NAMALWA (cell line): ENCODE measurements at regions not wholly inside any gene's neighbourhood (a gene's known extent, or its start where the extent isn't known, plus 50 kb on each side); places are given as distances from the start of the nearest gene placed in this dataset.
"Not testable (repeated sequence)": the region's sequence is repeated elsewhere in the genome, so short reads cannot be mapped to it uniquely, and the experiment has no call there.

ENCODE experiments used
- DNase-seq: peaks from one replicate; pipeline ENCODE4 v3.0.0-alpha.2; 2015; ENCODE audit warnings: low spot score

DNA sequence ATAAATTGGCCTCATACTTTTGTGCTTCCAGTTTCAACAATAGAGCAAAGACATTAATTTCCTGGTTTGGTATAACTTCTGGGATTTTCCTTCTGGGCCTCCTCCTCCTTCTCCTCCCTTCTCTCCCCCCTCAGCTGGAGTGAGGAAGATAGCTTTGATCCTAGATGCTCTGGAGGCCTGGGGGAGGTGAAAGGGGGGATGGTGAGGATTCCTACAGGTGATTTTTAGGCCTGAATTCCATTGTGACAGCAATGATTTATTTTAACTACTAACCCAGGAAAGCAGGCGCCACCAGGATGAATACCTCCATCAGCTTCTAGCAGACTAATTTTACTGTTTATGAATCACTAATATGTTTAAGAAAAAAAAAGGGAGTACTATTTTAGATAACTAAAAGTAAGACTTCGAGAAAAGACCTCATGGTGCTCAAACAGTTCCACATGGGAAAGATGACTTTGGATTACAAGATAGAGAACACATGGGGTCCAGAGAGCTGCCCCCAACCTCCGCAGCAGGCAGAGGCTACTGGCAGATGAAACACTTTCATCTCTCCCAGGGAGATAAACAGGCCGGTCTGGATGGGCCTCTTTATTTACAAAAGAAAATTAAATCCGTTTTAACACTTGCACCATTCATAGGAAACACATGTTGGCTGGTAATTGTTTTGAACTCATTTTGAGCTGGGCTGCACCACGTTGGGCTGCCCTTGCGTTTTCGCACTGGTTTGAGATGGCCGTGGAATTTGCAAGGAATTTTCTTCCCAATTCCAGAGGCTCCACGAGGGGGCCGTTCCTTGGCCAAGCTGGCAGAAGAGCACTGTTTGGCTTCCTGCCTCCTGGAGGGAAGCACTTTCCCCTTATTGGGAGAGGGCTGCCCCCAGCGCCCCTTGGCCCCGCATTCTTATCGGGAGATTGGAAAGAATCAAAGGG lies 125.1 kb upstream of the STX18 start:
- no peak for DNase-seq

DNA sequence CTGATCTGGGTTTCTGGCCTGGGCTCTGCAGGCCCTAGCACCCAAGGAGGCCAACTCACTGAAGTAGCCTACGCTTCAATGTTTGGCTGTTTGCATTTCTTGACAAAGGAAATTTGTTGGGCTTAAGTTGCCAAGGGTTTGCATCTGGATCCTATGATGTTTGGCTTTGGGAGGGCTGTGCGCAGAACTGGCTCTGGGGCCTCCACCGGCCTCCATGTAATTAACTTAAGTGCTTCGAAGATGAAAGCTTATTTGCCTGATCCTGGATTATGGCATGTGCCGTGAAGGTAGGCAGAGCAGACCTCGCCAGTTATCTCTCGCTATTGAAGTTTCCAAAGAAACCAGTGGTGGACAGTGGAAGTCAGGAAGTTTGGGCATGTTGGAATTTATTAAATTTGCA lies 124.3 kb upstream of the STX18 start:
- no peak for DNase-seq

DNA sequence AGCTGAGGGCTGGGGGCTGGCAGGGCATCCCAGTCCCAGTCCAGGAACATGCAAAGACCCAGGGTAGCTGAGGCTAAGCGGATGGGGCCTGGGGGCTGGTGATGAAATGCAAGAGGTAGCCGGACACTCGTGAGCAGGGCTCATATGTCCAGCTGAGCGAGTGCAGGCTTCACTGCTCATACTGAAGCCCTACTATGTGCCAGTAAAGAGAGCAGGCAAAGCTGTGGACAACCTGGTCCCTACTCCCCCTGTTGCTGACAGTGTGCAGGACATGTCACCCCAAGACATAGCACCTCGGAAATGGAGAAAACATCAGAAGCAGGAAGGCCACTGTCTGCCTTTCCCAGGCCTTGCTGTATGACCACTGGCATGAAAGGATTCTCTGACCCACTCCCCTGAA lies 122.4 kb upstream of the STX18 start:
- DNase-seq, result no peak

DNA sequence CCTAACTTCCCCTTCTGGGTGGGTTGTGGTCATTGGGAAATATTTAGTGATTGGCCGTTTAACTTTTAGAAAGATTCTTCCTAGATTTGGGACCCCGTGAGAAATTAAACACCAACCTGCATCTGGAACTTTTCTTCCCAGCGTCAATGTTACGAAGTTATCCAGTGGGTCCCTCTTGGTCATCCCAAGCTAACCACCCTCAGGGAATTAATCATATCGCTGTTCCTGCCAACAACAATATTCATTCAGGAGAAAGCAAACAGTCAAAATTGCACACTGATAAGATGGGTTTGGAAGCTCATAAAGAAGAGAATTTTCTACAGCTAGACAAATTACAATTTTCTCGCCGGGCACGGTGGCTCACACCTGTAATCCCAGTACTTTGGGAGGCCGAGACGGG lies 121.2 kb upstream of the STX18 start:
- no peak for DNase-seq

DNA sequence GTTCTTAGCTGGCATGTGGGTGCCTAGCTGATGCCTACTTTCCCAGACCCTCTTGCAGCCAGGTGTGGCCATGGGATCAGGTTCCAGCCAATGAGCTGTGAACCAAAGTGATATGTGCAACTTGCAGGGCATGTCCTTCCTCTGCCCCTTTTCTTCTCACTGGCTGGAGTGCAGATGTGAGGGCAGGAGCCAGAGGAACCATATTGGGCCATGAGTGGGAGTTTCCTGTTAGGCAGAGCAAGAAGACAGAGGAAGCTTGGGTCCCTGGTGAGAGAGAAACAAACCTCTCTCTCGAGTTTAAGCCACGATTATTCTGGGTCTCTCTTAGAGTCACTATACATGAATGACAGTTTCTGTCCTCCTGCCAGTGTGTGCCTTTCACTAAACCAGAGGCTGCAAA lies 120.4 kb upstream of the STX18 start:
- DNase-seq, result no peak

DNA sequence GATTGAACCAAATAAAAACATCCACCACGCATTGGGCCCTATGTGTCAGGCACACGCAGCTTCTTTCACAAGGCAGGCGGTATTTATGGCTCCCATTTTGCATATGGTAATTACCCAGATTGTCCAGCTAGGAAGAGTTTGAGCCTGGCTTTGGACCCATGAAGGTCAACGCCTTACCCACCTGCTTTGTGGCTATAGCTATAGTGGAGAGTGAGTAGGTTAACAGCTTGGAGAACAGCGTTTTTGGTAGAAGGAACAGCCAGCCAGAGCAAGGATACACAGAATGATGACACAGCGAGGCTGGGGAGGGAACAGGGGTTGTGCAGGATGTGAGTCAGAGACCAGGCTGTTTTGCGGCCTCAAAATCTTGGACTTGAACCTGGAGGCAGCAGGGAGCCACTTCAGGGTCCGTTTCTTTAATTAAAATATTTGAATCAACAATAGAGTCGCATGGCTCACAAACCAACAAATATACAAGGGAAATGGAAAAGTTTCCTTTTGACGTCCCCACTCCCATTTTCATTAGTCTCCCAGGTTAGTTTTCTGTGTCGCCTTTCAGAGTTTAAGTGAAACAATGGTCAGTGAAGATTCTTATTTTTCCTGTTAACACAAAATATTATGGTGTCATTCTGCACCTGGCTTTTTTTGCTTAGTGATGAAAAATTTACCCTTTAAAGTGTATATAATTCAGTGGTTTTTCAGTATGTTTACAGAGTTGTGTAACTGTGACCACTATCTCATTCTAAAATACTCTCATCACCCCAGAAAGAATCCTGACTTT lies 118.2 kb upstream of the STX18 start:
- DNase-seq, result no peak

DNA sequence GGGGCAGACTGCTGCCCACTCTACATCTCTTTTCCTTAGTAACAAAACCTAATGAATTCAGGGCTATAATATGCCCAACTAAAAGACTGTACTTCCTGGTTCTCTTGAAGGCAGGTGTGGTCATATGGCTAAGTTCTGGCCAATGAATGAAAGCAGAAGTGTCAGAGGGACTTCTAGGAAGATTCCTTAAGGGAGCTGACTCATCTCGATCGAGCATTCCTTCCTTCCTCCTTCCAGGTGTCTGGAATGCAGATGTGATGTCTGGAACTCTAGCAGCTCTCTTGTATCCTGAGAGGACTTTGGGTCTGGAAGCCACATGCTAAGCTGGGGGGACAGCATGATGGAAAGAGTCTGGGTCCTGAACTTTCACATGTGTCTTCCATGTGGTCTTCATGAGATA lies 116.2 kb upstream of the STX18 start:
- DNase-seq, result no peak

DNA sequence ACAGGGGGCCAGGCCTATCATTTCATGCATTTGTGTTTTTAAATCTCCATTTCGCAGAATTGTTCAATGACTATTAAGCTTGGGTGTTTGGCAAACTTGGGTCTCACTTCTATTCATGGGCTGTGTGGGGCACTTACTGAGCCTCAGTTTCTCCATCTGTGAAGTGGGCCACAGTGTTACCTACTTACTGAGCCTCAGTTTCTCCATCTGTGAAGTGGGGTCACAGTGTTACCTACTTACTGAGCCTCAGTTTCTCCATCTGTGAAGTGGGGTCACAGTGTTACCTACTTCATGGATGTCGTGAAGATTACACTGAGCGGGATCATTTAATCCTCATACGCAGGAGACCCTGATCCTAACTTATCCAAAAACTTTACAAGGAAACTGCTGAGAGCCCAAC lies 115.1 kb upstream of the STX18 start:
- no peak for DNase-seq

DNA sequence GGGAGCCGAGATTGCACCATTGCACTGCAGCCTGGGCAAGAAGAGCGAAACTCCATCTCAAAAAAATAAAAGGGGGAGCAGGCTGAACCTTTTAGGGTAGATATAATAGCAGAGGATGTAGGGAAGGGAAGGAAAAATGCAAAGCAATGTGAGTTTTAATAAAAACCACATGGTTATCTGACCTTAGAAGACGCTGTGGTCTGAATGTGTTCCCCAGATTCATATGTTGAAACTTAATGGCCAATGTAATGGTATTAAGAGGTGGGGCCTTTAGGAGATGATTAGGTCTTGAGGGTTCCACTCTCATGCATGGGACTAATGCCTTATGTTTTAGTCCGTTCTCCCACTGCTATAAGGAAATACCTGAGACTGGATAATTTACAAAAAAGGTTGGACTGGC lies 114.1 kb upstream of the STX18 start:
- no peak for DNase-seq

DNA sequence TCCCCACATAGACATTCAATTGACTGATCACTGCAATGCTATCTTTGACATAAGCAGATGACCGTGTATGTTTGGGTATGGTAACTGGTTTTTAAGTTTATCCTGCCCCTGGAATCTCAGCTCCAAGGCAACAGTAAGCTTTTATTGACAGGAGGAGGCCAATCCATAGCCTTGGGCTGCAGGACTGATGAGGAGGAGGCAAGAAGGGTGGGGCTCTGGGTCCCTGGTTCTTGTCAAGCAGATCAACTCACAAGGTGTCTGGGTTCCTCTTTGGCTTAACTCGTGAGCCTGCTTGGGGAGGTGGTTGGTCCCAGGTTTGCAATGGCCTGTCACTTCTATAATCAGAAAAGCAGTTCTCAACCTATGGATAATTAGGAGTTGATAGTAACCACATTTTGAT lies 113.2 kb upstream of the STX18 start:
- no peak for DNase-seq

DNA sequence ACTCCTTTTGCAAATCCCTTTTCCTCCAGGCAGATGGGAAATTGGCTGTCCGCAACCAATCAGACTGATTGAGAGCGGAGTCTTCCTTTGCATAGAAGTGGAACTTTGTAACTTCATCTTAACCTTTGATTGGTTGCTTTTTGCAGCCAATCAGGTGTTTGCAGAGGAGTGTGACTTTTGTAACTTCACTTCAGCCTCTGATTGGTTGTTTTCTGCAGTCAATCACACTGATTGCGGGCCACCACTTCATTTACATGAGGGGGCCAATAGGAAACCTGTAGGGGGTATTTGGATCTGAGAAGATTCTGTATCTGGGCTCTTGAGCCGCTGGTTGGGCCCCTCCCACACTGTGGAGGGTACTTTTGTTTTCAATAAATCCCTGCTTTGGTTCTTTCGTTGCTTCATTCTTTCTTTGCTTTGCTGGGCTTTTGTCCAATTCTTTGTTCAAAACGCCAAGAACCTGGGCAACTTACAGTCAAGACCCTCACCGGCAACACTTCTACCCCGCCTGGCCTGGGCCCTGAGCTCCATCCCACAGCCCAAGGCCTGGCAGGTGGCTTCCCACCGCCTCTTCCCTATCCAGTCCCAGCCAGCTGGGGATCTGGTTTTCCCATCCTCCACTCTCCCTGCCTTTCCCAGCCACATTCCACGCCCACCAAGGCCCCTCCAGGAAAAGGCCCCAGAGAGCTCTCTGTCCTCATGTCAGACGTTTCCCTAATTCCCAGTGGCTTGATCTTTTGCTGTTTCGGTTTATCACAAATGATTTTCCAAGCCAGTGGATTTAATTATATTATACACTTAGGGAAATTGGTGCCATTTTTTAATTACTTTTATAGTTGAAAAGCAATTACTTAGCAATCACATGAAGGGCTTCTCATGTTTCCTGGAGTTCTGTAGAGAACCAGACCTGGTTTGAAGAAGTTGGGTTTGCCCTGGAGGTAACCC lies 110.2 kb upstream of the STX18 start:
- DNase-seq, result peak; percentile 21

DNA sequence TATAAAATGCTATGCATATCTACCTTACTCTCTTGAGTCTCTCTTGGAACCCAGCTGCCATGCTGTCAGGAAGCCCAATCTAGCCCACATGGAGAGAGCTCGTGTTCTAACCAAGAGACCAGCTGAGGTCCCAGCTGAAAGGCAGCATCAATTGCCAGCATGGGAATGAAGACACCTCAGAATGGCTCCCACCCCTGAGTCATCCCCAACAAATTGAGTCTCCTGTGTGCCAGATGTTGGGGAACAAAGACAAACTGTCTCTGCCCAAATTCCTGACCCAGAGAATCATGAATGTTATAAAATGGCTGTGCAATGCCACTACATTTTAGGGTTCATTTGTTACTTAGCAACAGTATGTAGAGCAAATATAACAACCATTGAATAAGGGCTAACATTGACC lies 105.2 kb upstream of the STX18 start:
- no peak for DNase-seq

DNA sequence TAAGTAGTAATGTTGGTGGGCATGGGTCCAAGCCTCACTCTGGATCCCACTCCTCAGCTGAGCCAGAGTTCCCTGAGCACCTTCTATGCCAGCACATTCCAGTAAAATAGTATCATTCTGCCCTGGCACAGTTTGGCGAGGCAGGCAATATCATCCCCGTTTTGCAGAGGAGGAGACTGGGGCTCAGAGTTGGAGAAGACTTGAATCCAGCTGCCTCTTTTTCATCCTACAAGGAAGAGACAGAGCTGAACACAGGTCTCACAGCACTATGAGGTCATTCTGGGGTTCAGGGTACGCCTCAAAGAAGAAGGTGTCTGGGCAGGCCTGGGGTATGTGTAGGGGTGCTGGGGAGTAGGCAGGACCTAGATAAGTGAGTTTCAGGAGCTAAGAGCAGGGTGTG lies 103.9 kb upstream of the STX18 start:
- DNase-seq, result no peak

DNA sequence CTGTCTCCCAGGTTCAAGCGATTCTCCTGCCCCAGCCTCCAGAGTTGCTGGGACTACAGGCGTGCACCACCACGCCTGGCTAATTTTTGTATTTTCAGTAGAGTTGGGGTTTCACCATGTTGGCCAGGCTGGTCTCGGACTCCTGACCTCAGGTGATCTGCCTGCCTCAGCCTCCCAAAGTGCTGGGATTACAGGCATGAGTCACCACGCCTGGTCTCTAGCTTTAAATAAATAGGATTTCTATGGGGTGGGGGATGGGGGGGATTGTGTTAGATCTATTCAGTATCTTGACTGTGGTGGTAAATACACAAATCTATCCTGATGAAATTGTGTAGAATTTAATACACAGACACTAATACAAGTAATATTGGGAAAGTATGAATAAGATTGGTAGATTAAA lies 102.4 kb upstream of the STX18 start:
- not testable (repeated sequence) for DNase-seq

DNA sequence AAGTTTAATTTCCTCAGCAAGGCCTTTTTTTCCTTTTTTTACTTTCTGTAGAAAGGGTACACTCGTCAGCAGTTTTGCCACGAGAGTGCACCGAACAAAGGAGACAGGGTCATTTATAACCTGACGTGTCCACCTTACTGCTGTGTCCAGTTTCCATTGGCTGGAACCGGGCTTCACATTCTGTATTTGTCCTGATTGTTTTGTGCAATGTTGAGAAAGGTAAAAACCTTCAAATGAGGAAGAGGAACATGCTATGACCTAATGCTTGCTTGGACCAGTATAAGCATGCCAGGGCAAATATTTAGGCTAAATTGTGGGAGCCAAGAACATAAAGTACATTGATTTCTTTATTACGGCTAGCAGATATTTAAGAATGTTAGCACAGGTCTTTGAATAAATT lies 101.9 kb upstream of the STX18 start:
- DNase-seq, result not testable (repeated sequence)

DNA sequence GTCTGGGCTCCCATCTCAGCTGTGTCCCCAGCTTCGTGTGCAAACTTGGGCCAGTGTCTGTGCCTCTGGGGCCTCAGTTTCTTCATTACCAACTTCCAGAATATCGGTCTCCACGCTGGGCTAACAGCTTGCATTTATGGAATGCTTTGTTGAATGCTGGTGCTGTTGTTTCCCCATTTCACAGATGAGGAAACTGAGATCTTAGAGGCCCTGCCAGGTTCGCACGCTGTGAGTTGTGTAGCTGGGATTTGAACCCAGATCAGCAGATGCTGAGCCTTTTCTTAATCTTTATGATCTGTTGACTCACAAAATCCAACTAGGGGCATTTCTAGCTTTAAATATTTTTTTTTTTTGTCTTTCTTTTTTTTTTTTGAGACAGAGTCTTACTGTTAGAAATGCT lies 101.5 kb upstream of the STX18 start:
- no peak for DNase-seq

DNA sequence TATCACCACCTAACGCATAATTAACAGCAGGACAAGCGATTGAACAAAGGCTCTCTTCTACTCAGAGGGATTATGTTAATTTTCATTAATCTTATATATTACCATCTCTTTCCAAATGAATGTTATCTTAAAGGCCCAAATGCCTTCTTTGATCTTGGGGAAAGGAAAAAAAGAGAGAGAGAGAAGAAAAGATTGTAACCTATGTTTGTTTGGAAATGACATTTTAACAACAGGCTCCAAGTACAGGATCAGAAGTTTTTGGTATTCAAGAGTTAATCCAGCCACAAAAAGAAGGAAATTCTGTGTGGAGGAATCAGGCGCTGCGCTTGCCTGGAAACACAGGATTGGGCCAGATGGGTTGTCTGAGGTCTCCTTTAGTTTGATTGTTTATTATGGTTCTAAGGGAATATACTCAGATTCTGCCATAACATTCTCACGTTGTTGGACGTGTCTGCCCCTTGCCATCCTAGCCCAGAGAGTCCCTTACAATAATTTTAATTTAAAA lies 100.7 kb upstream of the STX18 start:
- DNase-seq, result no peak

DNA sequence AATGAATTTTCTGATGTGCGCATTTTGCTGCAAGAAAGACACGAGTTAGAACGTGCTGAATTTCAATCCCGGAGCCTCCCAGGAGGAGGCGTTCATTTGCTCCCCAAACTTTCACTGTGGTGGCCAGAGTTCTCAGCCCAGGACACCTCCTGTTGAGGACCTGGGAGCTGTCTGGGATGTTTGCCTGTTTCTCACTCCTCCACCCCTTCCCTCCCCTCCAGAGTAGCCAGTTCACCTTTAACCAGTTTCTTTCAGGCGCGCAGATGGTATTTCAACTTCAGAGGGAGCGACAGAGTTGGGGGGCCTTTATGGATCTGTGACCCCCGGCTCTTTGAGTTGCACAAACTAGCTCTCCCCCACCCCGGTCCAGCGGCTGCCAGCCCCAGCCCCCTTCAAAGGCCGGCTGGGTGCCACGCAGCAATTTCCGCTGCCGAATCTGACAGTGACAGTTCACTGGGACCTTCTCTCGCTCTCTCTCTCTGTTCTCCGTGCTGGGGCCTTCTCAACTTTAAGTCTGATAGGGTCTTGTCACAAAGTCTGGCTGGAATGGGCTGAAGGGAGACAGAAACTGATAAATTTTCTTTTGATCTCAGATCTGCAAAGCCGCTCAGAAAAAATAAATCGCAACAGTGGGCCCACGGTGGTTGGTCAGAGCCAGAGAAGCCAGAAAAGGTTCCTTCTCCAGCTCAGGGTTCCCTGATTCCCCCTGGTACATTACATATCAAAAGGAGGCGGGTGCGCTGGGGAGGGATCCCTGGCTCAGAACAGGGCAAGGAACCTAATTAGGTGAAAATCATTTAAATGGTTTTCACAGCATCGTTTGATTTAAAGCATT lies 100.0 kb upstream of the STX18 start:
- no peak for DNase-seq

DNA sequence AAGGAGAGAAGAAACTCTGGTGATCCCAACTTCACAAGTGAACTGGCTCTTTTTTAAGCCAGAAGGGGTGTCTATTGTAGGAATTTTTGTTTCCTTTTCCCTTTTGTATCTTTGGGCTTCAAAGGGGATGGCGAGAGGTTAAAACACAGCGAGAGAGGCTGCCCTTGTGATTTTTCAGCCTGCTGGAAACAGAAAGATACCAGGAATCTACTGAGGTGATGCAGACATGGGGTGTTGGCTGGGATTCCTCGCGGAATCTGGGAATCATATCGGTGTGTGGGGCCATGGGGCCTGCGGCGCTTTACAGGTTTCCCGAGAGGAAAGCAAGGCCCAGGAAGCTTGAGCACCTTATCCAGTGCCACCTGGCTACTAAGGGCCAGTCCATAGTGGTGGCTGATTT lies 99.4 kb upstream of the STX18 start:
- DNase-seq, result no peak

DNA sequence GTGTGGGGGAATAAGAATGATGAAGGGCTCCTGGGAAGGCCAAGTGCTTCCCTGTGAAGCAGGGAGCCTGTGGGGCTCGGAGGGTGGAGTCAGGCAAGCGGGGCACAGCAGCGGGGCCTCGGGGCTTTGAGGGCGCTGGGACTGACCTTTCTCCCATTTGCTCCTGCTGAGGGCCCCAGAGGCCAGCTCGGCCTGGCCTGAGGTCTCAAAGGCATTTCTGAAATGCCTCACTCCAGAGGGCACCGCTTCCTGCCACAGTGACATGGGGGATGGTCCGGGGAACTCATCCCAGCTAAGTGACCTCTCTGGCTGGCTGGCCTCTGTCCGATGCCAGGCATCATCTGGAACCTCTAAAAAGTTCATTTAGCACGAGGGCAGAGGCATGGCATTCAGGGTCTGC lies 98.8 kb upstream of the STX18 start:
- no peak for DNase-seq

DNA sequence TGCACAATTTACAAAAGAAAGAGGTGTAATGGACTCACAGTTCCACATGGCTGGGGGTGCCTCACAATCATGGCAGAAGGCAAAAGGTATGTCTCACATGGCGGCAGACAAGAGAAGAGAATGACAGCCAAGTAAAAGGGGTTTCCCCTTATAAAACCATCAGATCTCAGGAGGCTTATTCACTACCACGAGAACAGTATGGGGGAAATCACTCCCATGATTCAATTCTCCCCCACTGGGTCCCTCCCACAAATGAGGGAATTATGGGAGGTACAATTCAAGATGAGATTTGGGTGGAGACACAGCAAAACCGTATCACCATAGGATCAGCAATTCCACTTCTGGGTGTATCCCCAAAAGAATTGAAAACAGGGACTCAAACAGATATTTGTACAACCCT lies 97.5 kb upstream of the STX18 start:
- DNase-seq, result no peak
